Keratinocyte (primary cell): ENCODE measurements at regions not wholly inside any gene's neighbourhood (a gene's known extent, or its start where the extent isn't known, plus 50 kb on each side); places are given as distances from the start of the nearest gene placed in this dataset.
A peak's percentile ranks its signal among the peaks of the same experiment; 100 is the strongest.
"Not testable (repeated sequence)": the region's sequence is repeated elsewhere in the genome, so short reads cannot be mapped to it uniquely, and the experiment has no call there.

Experiments used
- DNase-seq: peaks from one replicate; pipeline ENCODE4 v3.0.0-alpha.2; 2011; ENCODE audit warnings: low read depth, missing footprints, low spot score
- FAIRE-seq: peaks from 2 replicates; lab custom pipeline; 2011; peaks lifted over from hg19 to GRCh38; lab: Jason Lieb, UNC
- H2AFZ ChIP-seq: 2 replicates; pipeline ENCODE4 v1.6.0; 2012; ENCODE audit warnings: low read length, control low read depth, inconsistent platforms; ENCODE audit not compliant: control insufficient read depth
- H3K27ac ChIP-seq: 2 replicates; pipeline ENCODE4 v1.5.1; 2011; ENCODE audit warnings: low read length; ENCODE audit not compliant: control insufficient read depth, insufficient read depth
- H3K27me3 ChIP-seq: 3 replicates; pipeline ENCODE4 v1.6.0; 2011; ENCODE audit warnings: low read length; ENCODE audit not compliant: control insufficient read depth, insufficient read depth; ENCODE audit errors: extremely low read depth
- H3K36me3 ChIP-seq, 2 experiments: 2 replicates in 1 of 2; 3 replicates in 1 of 2; pipeline ENCODE4 v1.5.1; 2011; ENCODE audit warnings: low read length in 2 of 2, mild to moderate bottlenecking in 1 of 2; ENCODE audit not compliant: control insufficient read depth in 2 of 2, insufficient read depth in 2 of 2; ENCODE audit errors: extremely low read depth in 1 of 2
- H3K4me1 ChIP-seq: 3 replicates; pipeline ENCODE4 v1.5.1; 2011; ENCODE audit warnings: low read length; ENCODE audit not compliant: control insufficient read depth, insufficient read depth; ENCODE audit errors: extremely low read depth
- H3K4me2 ChIP-seq: 3 replicates; pipeline ENCODE4 v1.6.0; 2011; ENCODE audit warnings: low read depth, low read length; ENCODE audit not compliant: control insufficient read depth, insufficient read depth; ENCODE audit errors: extremely low read depth
- H3K4me3 ChIP-seq, 3 experiments: fragments of 200-600 bp in 1 of 3; sonication (generic) in 1 of 3; 2 replicates in 2 of 3; 3 replicates in 1 of 3; pipeline ENCODE4 v1.5.1; 2011 to 2016; ENCODE audit warnings: low read length in 3 of 3, mild to moderate bottlenecking in 3 of 3, control low read depth in 2 of 3, inconsistent platforms in 1 of 3, low read depth in 1 of 3, mixed read lengths in 1 of 3, mixed run types in 1 of 3, moderate library complexity in 1 of 3; ENCODE audit not compliant: control insufficient read depth in 2 of 3, insufficient read depth in 2 of 3; ENCODE audit errors: extremely low read depth in 1 of 3
- H3K79me2 ChIP-seq: 2 replicates; pipeline ENCODE4 v1.6.0; 2012; ENCODE audit warnings: low read length; ENCODE audit not compliant: control insufficient read depth, insufficient read depth
- H3K9ac ChIP-seq: 3 replicates; pipeline ENCODE4 v1.6.0; 2011; ENCODE audit warnings: low read length; ENCODE audit not compliant: control insufficient read depth, insufficient read depth; ENCODE audit errors: extremely low read depth
- H3K9me1 ChIP-seq: 3 replicates; pipeline ENCODE4 v1.6.0; 2011; ENCODE audit warnings: low read length; ENCODE audit not compliant: control insufficient read depth, insufficient read depth; ENCODE audit errors: extremely low read depth
- H3K9me3 ChIP-seq: 2 replicates; pipeline ENCODE4 v1.5.1; 2012; ENCODE audit warnings: low read depth, low read length; ENCODE audit not compliant: control insufficient read depth
- H4K20me1 ChIP-seq: 3 replicates; pipeline ENCODE4 v1.6.0; 2011; ENCODE audit warnings: low read length; ENCODE audit not compliant: control insufficient read depth, insufficient read depth; ENCODE audit errors: extremely low read depth
- EZH2 ChIP-seq: IDR thresholded peaks from one replicate; pipeline ENCODE4 v1.6.1; 2012; ENCODE audit warnings: inconsistent platforms, mild to moderate bottlenecking, low read length, moderate library complexity
- dilution Hi-C: fragments of 300-500 bp; cut with MboI; formaldehyde crosslinking; loops from one replicate; pipeline ENCODE4 v1.7.0; 2020; ENCODE audit warnings: low sequenced_read_pairs; ENCODE audit not compliant: extremely low pct_ligation_motif_present
- TF ChIP-seq, protein P1 (sequence below), 3 experiments: IDR thresholded peaks in 1 of 3; conservative IDR thresholded peaks in 1 of 3; optimal IDR thresholded peaks in 1 of 3; 2 replicates in 2 of 3; 3 replicates in 1 of 3; pipeline versions ENCODE3 to v1.5.1; 2011; ENCODE audit warnings: low read length in 3 of 3, mild to moderate bottlenecking in 3 of 3, moderate library complexity in 2 of 3, control low read depth in 1 of 3, inconsistent platforms in 1 of 3; ENCODE audit not compliant: insufficient read depth in 2 of 3; ENCODE audit errors: extremely low read depth in 1 of 3

DNA sequence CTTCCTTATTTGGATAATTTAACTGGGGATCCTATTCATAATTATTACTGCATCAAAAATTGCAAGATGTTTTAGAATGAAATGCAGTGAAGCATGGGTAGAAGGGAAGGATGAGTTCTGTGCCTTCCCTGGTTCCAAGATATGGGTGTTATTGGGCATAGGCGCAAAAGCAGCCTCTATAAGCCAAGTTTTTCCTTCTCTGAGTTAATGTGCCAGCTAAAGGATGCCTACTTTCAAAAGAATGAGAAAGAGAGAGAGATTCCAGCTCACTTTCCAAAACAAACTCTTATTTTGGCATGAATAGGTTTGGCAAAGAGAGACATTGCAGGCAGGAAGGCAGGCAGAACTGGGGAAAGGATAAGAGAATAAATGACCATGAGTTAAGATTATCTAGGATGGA is 270.2 kb downstream of the TAFA4 start:
- Histone ChIP-seq H3K79me2 (no peaks in the 10 kb centered on the region), H3K27ac (no peak overlapping the region), H3K27me3 (no peaks in the 10 kb centered on the region), H3K4me1 (peaks cover 7% of the 10 kb centered on the region), H3K9me1 (no peaks in the 10 kb centered on the region), H3K4me3 (no peak overlapping the region), H3K4me2 (no peak overlapping the region), H3K9ac (no peak overlapping the region), H4K20me1 (no peaks in the 10 kb centered on the region), H3K9me3 (no peaks in the 10 kb centered on the region), H3K36me3 (no peaks in the 10 kb centered on the region), H2AFZ (no peak overlapping the region)
- no peak for DNase-seq
- dilution Hi-C loops: no loop called here
- no peak for FAIRE-seq
- TF ChIP-seq, protein P1, sequence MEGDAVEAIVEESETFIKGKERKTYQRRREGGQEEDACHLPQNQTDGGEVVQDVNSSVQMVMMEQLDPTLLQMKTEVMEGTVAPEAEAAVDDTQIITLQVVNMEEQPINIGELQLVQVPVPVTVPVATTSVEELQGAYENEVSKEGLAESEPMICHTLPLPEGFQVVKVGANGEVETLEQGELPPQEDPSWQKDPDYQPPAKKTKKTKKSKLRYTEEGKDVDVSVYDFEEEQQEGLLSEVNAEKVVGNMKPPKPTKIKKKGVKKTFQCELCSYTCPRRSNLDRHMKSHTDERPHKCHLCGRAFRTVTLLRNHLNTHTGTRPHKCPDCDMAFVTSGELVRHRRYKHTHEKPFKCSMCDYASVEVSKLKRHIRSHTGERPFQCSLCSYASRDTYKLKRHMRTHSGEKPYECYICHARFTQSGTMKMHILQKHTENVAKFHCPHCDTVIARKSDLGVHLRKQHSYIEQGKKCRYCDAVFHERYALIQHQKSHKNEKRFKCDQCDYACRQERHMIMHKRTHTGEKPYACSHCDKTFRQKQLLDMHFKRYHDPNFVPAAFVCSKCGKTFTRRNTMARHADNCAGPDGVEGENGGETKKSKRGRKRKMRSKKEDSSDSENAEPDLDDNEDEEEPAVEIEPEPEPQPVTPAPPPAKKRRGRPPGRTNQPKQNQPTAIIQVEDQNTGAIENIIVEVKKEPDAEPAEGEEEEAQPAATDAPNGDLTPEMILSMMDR (optimal IDR thresholded peaks at IDR 0.05 in 1 of 3, IDR thresholded peaks at IDR 0.05 in 1 of 3, conservative IDR thresholded peaks at IDR 0.05 in 1 of 3; ENCODE audit: extremely low read depth in 1 of 3, insufficient read depth in 2 of 3, low read length in 3 of 3): no peak

DNA sequence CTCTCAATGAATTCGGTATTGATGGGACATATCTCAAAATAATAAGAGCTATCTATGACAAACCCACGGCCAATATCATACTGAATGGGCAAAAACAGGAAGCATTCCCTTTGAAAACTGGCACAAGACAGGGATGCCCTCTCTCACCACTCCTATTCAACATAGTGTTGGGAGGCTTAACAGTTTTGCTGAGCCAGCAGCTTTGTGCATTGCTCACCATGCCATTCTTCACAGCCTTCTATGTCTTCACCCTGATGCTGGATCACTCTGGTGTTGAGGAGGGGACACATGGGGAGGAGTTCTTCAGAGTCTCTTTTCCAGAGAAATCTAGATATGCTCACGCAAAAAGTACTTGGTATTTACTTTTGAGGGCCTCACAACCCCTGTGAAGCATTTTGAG is 281.7 kb downstream of the TAFA4 start:
- H3K79me2 ChIP-seq, H3K27me3 ChIP-seq, H2AFZ ChIP-seq, H3K9me1 ChIP-seq, DNase-seq, dilution Hi-C loops, H3K27ac ChIP-seq, H3K36me3 ChIP-seq, H3K4me2 ChIP-seq, H3K9ac ChIP-seq, H4K20me1 ChIP-seq, H3K9me3 ChIP-seq, H3K4me3 ChIP-seq, H3K4me1 ChIP-seq, FAIRE-seq: not testable (repeated sequence)

GRCh38 chr3:68648494-68648893 is 283.9 kb downstream of the TAFA4 start:
- H3K27me3 ChIP-seq: no peaks in the 10 kb centered on the region
- no peaks in the 10 kb centered on the region for H3K79me2 ChIP-seq
- H2AFZ ChIP-seq: no peak overlapping the region
- H4K20me1 ChIP-seq: no peaks in the 10 kb centered on the region
- TF ChIP-seq EZH2: no peak
- TF ChIP-seq, protein P1 (optimal IDR thresholded peaks at IDR 0.05 in 1 of 3, IDR thresholded peaks at IDR 0.05 in 1 of 3, conservative IDR thresholded peaks at IDR 0.05 in 1 of 3; ENCODE audit: extremely low read depth in 1 of 3, insufficient read depth in 2 of 3, low read length in 3 of 3): no peak
- dilution Hi-C loops: no loop called here
- H3K4me1 ChIP-seq: peaks cover 4% of the 10 kb centered on the region
- no peaks in the 10 kb centered on the region for H3K9me1 ChIP-seq
- H3K27ac ChIP-seq: no peak overlapping the region
- H3K9me3 ChIP-seq: no peaks in the 10 kb centered on the region
- no peak overlapping the region for H3K9ac ChIP-seq
- DNase-seq (no peak), FAIRE-seq (peak; percentile 9)
- H3K36me3 ChIP-seq: no peaks in the 10 kb centered on the region
- H3K4me3 ChIP-seq: no peak overlapping the region
- peak overlapping the region; percentile 3 for H3K4me2 ChIP-seq
